Psoas muscle (tissue), 7 donors: ENCODE measurements at regions not wholly inside any gene's neighbourhood (a gene's known extent, or its start where the extent isn't known, plus 50 kb on each side); places are given as distances from the start of the nearest gene placed in this dataset.

Source experiments
- ATAC-seq, 4 donors: fragments of 200-7000 bp; cut with Tn5 transposase; one replicate each; pipeline ENCODE4 v1.9.1; 2020; ENCODE audit warnings: moderate library complexity in 3 of 4, mild to moderate bottlenecking in 2 of 4
- DNase-seq, 2 donors: peaks; one replicate each; pipeline ENCODE4 v3.0.0-alpha.2; 2020
- H3K27ac ChIP-seq: fragments of 200-600 bp; one replicate; pipeline ENCODE4 v1.8.0; 2022
- H3K27me3 ChIP-seq, 3 donors: fragments of 200-600 bp in 1 of 3; one replicate each; pipeline versions ENCODE4 v1.6.1 to v1.8.0; 2013 to 2022; ENCODE audit warnings: low read length in 2 of 3, mild to moderate bottlenecking in 2 of 3, moderate library complexity in 1 of 3; ENCODE audit not compliant: insufficient read depth in 3 of 3
- H3K36me3 ChIP-seq, 2 donors: fragments of 200-600 bp in 1 of 2; one replicate each; pipeline versions ENCODE4 v1.6.1 to v1.8.0; 2013 to 2022; ENCODE audit warnings: low read depth in 1 of 2, mild to moderate bottlenecking in 1 of 2, moderate library complexity in 1 of 2; ENCODE audit not compliant: insufficient read depth in 1 of 2
- H3K4me1 ChIP-seq: fragments of 200-600 bp; one replicate; pipeline ENCODE4 v1.8.0; 2022
- H3K4me3 ChIP-seq: fragments of 200-600 bp; one replicate; pipeline ENCODE4 v1.8.0; 2022; ENCODE audit warnings: mild to moderate bottlenecking
- H3K9me3 ChIP-seq: fragments of 200-600 bp; one replicate; pipeline ENCODE4 v1.8.0; 2022
- WGBS, 3 donors: extraction: QIAGEN DNeasy Blood & Tissue Kit; methylation state at CpG; one replicate each; pipeline versions ENCODE4 v1.1.6 to v1.1.7; 2013; 5-methylcytosine and 5-hydroxymethylcytosine counted together
- intact Hi-C, 2 donors: fragments of 100-400 bp; cut with DNase I; formaldehyde crosslinking; loops; one replicate each; pipeline versions ENCODE4 v1.11.0 to v1.14.2; 2022
- TF ChIP-seq, protein P1 (sequence below): fragments of 200-600 bp; IDR thresholded peaks from one replicate; pipeline ENCODE4 v1.8.0; 2022; ENCODE audit warnings: antibody characterized with exemption
- donor health status: healthy with polysubstance abuse.
- donor health status: DM: no; HTN: no; CAD: no; lungs with moderate emphysema.
- donor health status: Bipolar disorder and iron deficiency.
- donor health status: healthy.
- donor health status: DM: yes; HTN: yes; CAD: no.
- donor health status: DM: no; HTN: no; CAD: no.
- donor health status: DM: yes; HTN: yes; CAD: no.

DNA sequence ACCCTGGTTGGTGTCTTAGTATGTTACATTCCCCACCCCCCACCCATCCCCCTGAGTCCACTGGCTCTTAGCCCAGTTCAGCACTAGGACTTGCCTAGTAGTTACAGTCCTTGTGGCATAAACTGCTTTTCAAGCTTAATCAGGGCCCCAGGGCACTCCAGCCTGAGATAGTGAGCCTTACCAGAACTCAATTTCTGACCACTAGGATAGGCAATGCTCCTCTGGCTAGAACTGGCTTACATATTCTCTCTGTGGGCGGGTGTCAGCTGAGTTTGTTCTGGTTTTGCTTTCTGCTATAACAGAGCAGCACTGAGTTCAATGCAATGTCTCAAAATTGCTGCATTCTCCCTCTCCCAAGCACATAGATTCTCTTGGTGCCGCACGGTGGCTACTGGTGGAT, 391.4 kb upstream of the DIPK2B start:
- no peaks in the 10 kb centered on the region for H3K36me3 ChIP-seq
- no peak for ATAC-seq

DNA sequence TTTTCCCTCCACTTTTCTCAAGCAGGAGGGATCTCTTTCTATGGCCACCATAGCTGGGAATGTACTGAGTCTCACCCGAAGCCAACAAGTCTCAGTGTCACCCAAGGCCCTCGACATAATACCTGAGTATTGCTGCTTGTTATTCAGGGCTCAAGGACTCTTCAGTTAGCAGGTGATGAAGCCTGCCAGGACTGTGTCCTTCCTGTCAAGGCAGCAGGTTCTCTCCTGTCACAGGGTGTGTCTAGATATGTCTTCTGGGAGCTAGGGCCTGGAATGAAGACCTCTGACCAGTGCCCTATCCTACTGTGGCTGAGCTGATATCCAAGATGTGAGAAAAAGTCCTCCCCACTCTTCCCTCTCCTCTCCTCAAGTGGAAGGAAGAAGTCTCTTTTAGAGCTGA, 391.0 kb upstream of the DIPK2B start:
- DNase-seq = no peak
- no peak overlapping the region for H3K4me3 ChIP-seq
- H3K27ac ChIP-seq = no peak overlapping the region
- H3K4me1 ChIP-seq = no peaks in the 10 kb centered on the region
- WGBS, 3 donors = 63 to 94% (median 80%) methylated on average over 2 of the region's 2 CpGs
- intact Hi-C loops = no loop called here
- no peaks in the 10 kb centered on the region for H3K27me3 ChIP-seq
- no peak for ATAC-seq
- TF ChIP-seq, protein P1, sequence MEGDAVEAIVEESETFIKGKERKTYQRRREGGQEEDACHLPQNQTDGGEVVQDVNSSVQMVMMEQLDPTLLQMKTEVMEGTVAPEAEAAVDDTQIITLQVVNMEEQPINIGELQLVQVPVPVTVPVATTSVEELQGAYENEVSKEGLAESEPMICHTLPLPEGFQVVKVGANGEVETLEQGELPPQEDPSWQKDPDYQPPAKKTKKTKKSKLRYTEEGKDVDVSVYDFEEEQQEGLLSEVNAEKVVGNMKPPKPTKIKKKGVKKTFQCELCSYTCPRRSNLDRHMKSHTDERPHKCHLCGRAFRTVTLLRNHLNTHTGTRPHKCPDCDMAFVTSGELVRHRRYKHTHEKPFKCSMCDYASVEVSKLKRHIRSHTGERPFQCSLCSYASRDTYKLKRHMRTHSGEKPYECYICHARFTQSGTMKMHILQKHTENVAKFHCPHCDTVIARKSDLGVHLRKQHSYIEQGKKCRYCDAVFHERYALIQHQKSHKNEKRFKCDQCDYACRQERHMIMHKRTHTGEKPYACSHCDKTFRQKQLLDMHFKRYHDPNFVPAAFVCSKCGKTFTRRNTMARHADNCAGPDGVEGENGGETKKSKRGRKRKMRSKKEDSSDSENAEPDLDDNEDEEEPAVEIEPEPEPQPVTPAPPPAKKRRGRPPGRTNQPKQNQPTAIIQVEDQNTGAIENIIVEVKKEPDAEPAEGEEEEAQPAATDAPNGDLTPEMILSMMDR = no peak
- peaks cover 8% of the 10 kb centered on the region for H3K9me3 ChIP-seq
- no peaks in the 10 kb centered on the region for H3K36me3 ChIP-seq

More for the DNA sequence above, 391.4 kb upstream of the DIPK2B start:
- intact Hi-C loops = no loop called here
- TF ChIP-seq, protein P1 = no peak
- 66 to 86% (median 80%) methylated on average over 3 of the region's 3 CpGs for WGBS, 3 donors
- no peak overlapping the region for H3K4me3 ChIP-seq
- no peak for DNase-seq
- H3K27ac ChIP-seq = no peak overlapping the region
- no peaks in the 10 kb centered on the region for H3K27me3 ChIP-seq
- H3K9me3 ChIP-seq = peaks cover 8% of the 10 kb centered on the region
- no peaks in the 10 kb centered on the region for H3K4me1 ChIP-seq

DNA sequence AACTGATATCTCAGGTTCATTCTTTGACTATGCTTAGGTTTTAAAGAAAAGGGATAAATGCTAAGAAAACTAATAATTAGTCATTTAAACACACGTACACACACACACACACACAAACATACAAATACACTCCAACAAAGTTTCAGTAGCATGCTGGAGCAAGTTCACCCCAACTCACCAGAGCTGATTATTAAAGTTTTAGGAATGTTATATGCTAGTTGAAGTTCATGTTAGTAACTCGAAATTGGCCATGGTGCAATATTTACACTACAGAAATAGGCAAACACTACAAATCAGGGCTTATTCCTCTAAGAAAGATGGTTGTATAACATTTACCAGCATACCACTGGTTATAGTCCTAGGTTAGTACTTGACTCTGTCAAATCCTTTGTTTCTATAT, 384.0 kb upstream of the DIPK2B start:
- Histone ChIP-seq H3K36me3 (no peaks in the 10 kb centered on the region), H3K27me3 (no peaks in the 10 kb centered on the region), H3K9me3 (peaks cover 19% of the 10 kb centered on the region), H3K4me1 (no peaks in the 10 kb centered on the region), H3K27ac (no peak overlapping the region), H3K4me3 (no peak overlapping the region)
- intact Hi-C loops = no loop called here
- ATAC-seq (no peak), DNase-seq (no peak)
- 51 to 77% (median 77%) methylated on average over 2 of the region's 2 CpGs for WGBS, 3 donors
- TF ChIP-seq, protein P1 = no peak

DNA sequence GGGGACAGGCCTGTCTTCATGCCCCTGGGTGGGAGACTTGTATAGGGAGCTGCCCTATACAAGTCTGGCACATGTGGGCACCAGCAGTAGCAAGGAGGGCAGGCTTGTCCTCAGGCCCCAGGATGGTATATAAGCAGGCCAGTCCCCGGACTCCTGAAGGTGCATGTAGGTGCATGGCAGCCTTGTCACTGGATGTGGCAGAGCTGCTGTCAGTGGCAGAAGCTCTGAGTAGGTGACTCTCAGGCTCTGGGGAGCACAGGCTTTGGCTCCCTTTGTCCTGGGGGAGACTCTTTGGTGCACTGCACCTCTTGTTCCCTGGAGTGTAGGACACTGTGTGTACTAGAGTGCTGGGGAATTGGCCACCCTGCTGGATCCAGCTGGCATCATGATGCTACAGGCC, 376.7 kb upstream of the DIPK2B start:
- peaks cover 11% of the 10 kb centered on the region for H3K9me3 ChIP-seq
- no peak overlapping the region for H3K27ac ChIP-seq
- intact Hi-C loops = no loop called here
- ATAC-seq (no peak), DNase-seq (no peak)
- no peaks in the 10 kb centered on the region for H3K36me3 ChIP-seq
- no peaks in the 10 kb centered on the region for H3K4me1 ChIP-seq
- TF ChIP-seq, protein P1 = no peak
- no peak overlapping the region for H3K4me3 ChIP-seq
- 100% methylated on average over 1 of the region's 1 CpG for WGBS, 3 donors
- H3K27me3 ChIP-seq = no peaks in the 10 kb centered on the region

DNA sequence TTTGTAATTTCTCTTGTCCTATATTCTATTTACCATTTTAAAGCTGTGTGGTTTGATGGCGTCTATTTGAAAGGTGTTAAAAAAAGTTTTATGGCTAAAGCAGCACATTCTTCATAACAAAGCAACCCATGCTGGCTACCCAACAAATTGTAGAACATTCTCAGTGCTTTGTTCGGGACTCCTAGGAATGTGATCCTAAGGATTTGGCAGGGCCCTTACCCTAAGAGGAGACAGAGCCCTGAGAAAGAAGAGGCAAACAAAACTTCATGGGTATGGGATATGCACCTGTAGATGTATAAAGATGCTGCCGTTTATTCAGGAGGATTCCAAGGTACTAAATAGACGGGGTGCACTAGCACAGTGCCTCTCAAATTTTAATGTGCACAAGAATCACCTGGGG, 370.8 kb upstream of the DIPK2B start:
- DNase-seq = no peak
- ATAC-seq = no peak
- H3K27ac ChIP-seq = no peak overlapping the region
- H3K27me3 ChIP-seq = no peaks in the 10 kb centered on the region
- H3K9me3 ChIP-seq = no peaks in the 10 kb centered on the region
- no peak overlapping the region for H3K4me3 ChIP-seq
- H3K4me1 ChIP-seq = no peaks in the 10 kb centered on the region
- TF ChIP-seq, protein P1 = no peak
- 48 to 67% (median 64%) methylated on average over 4 of the region's 4 CpGs for WGBS, 3 donors
- intact Hi-C loops = no loop called here
- no peaks in the 10 kb centered on the region for H3K36me3 ChIP-seq
